ENCODE measurements at regions not wholly inside any gene's neighbourhood (a gene's known extent, or its start where the extent isn't known, plus 50 kb on each side); places are given as distances from the start of the nearest gene placed in this dataset.

GRCh38 chr6:90790058-90790457 is 203.2 kb upstream of the MAP3K7 start:
- TF ChIP-seq CTCF (IDR thresholded peaks at IDR 0.05) = no peak
- no peak for TF ChIP-seq ESRRA (IDR thresholded peaks at IDR 0.05; ENCODE audit: borderline replicate concordance, low read length)
- no peak for TF ChIP-seq EP300 (IDR thresholded peaks at IDR 0.05)
- no peak for TF ChIP-seq PHF8 (IDR thresholded peaks at IDR 0.05; ENCODE audit: borderline replicate concordance, low read depth)
